IMR-90 (cell line): ENCODE measurements at regions not wholly inside any gene's neighbourhood (a gene's known extent, or its start where the extent isn't known, plus 50 kb on each side); places are given as distances from the start of the nearest gene placed in this dataset.
"Not testable (repeated sequence)": the region's sequence is repeated elsewhere in the genome, so short reads cannot be mapped to it uniquely, and the experiment has no call there.

ENCODE experiments used
- ATAC-seq: fragments of 200-7000 bp; cut with Tn5 transposase; 2 replicates; pipeline ENCODE4 v1.9.1; 2020; ENCODE audit warnings: low read depth, mild to moderate bottlenecking, moderate library complexity
- BruUV-seq: library from RNA; stranded (reverse); fragments of 400-500 nt; replicated peaks from 2 replicates; lab custom pipeline; 2021; lab: Mats Ljungman, UMichigan
- CTCF ChIA-PET: fragments of 300-600 bp; formaldehyde crosslinking; extraction: SDS; loops from one replicate; lab custom pipeline; 2021; ENCODE audit warnings: antibody characterized with exemption; lab: Yijun Ruan, JAX
- POLR2A ChIA-PET: fragments of 300-600 bp; sonication (Branson Sonifier 250); formaldehyde crosslinking; loops from one replicate; lab custom pipeline; 2022; ENCODE audit warnings: antibody characterized with exemption; ENCODE audit not compliant: unreplicated experiment; lab: Charles Lee
- DNase-seq: peaks from one replicate; pipeline ENCODE4 v3.0.0; 2013
- H2AFZ ChIP-seq: replicated peaks from 2 replicates; pipeline ENCODE3; 2013; ENCODE audit warnings: low read length, mild to moderate bottlenecking; ENCODE audit not compliant: poor library complexity
- H2AK5ac ChIP-seq: 2 replicates; pipeline ENCODE4 v1.6.1; 2013; ENCODE audit warnings: low read depth, low read length, inconsistent platforms
- H2AK9ac ChIP-seq: replicated peaks from 2 replicates; pipeline ENCODE3; 2013; ENCODE audit warnings: mild to moderate bottlenecking, low read depth, low read length, moderate library complexity; ENCODE audit not compliant: poor library complexity
- H2BK120ac ChIP-seq: 2 replicates; pipeline ENCODE4 v1.6.1; 2013; ENCODE audit warnings: low read depth, low read length, inconsistent platforms
- H2BK15ac ChIP-seq: 3 replicates; pipeline ENCODE4 v1.6.1; 2013; ENCODE audit warnings: low read depth, low read length, inconsistent platforms
- H2BK20ac ChIP-seq: 2 replicates; pipeline ENCODE4 v1.6.1; 2013; ENCODE audit warnings: low read depth, mild to moderate bottlenecking, inconsistent platforms, low read length, moderate library complexity
- H2BK5ac ChIP-seq: 2 replicates; pipeline ENCODE4 v1.6.1; 2013; ENCODE audit warnings: mild to moderate bottlenecking, low read depth, low read length, inconsistent platforms; ENCODE audit not compliant: poor library complexity, severe bottlenecking
- H3K14ac ChIP-seq: replicated peaks from 2 replicates; pipeline ENCODE4 v1.6.1; 2013; ENCODE audit warnings: low read depth, low read length, inconsistent platforms
- H3K18ac ChIP-seq: 2 replicates; pipeline ENCODE4 v1.6.1; 2013; ENCODE audit warnings: low read depth, low read length, control low read depth
- H3K23ac ChIP-seq: 2 replicates; pipeline ENCODE4 v1.6.1; 2013; ENCODE audit warnings: low read depth, low read length, inconsistent platforms
- H3K27ac ChIP-seq: 2 replicates; pipeline ENCODE4 v1.5.1; 2013; ENCODE audit warnings: mild to moderate bottlenecking, control low read depth, low read length; ENCODE audit not compliant: insufficient read depth
- H3K27me3 ChIP-seq: 2 replicates; pipeline ENCODE4 v1.6.1; 2013; ENCODE audit warnings: low read length; ENCODE audit not compliant: control insufficient read depth, insufficient read depth
- H3K36me3 ChIP-seq: 2 replicates; pipeline ENCODE4 v1.6.1; 2013; ENCODE audit warnings: low read length, mixed read lengths; ENCODE audit not compliant: control insufficient read depth, insufficient read depth
- H3K4ac ChIP-seq: 2 replicates; pipeline ENCODE4 v1.6.1; 2013; ENCODE audit warnings: low read depth, low read length, inconsistent platforms
- H3K4me1 ChIP-seq: 2 replicates; pipeline ENCODE4 v1.6.1; 2013; ENCODE audit warnings: low read length, mixed read lengths; ENCODE audit not compliant: control insufficient read depth, insufficient read depth
- H3K4me2 ChIP-seq: 2 replicates; pipeline ENCODE4 v1.6.1; 2013; ENCODE audit warnings: low read depth, mild to moderate bottlenecking, control low read depth, low read length, moderate library complexity
- H3K4me3 ChIP-seq: 2 replicates; pipeline ENCODE4 v1.5.1; 2013; ENCODE audit warnings: low read depth, mild to moderate bottlenecking, control low read depth, low read length, moderate library complexity; ENCODE audit not compliant: insufficient read depth
- H3K56ac ChIP-seq: 2 replicates; pipeline ENCODE4 v1.6.1; 2013; ENCODE audit warnings: low read length, inconsistent platforms; ENCODE audit not compliant: insufficient read depth; ENCODE audit errors: extremely low read depth
- H3K79me1 ChIP-seq, 2 experiments: 2 replicates each; pipeline ENCODE4 v1.6.1; 2013; ENCODE audit warnings: low read length in 2 of 2, inconsistent platforms in 1 of 2, low read depth in 1 of 2
- H3K9ac ChIP-seq: 2 replicates; pipeline ENCODE4 v1.6.1; 2013; ENCODE audit warnings: low read depth, low read length, control low read depth
- H3K9me1 ChIP-seq: 2 replicates; pipeline ENCODE4 v1.6.1; 2013; ENCODE audit warnings: low read length, inconsistent platforms; ENCODE audit not compliant: insufficient read depth
- H3K9me3 ChIP-seq: 2 replicates; pipeline ENCODE4 v1.6.1; 2013; ENCODE audit warnings: low read length; ENCODE audit not compliant: control insufficient read depth, insufficient read depth
- H4K20me1 ChIP-seq: 2 replicates; pipeline ENCODE4 v1.6.1; 2013; ENCODE audit warnings: low read length, inconsistent platforms; ENCODE audit not compliant: insufficient read depth
- H4K5ac ChIP-seq: 2 replicates; pipeline ENCODE4 v1.6.1; 2013; ENCODE audit warnings: mild to moderate bottlenecking, low read depth, low read length, control low read depth
- H4K8ac ChIP-seq, 2 experiments: 2 replicates each; pipeline ENCODE4 v1.6.1; 2013; ENCODE audit warnings: low read depth in 2 of 2, low read length in 2 of 2, control low read depth in 1 of 2, inconsistent platforms in 1 of 2
- H4K91ac ChIP-seq: 2 replicates; pipeline ENCODE4 v1.6.1; 2013; ENCODE audit warnings: low read depth, low read length, inconsistent platforms; ENCODE audit not compliant: insufficient read depth
- WGBS, 2 experiments: methylation state at CpG; one replicate each; pipeline versions ENCODE4 v1.1.5 to v1.1.7; 2013; ENCODE audit warnings: missing lambda C conversion rate in 2 of 2; ENCODE audit not compliant: insufficient read length in 1 of 2; ENCODE audit errors: extremely low coverage in 2 of 2; 5-methylcytosine and 5-hydroxymethylcytosine counted together
- dilution Hi-C: fragments of 300-500 bp; cut with HindIII; formaldehyde crosslinking; loops from one replicate; pipeline ENCODE4 v1.14.3; 2018; ENCODE audit warnings: low sequenced_read_pairs; ENCODE audit not compliant: unreplicated experiment
- in situ Hi-C: fragments of 300-500 bp; cut with MboI; formaldehyde crosslinking; loops from 3 replicates; pipeline ENCODE4 v1.14.3; 2019; ENCODE audit warnings: low sequenced_read_pairs, inconsistent platforms, mixed read lengths
- intact Hi-C: fragments of 100-400 bp; cut with micrococcal nuclease; formaldehyde crosslinking; loops from 2 replicates; pipeline ENCODE4 v1.10.0; 2022

DNA sequence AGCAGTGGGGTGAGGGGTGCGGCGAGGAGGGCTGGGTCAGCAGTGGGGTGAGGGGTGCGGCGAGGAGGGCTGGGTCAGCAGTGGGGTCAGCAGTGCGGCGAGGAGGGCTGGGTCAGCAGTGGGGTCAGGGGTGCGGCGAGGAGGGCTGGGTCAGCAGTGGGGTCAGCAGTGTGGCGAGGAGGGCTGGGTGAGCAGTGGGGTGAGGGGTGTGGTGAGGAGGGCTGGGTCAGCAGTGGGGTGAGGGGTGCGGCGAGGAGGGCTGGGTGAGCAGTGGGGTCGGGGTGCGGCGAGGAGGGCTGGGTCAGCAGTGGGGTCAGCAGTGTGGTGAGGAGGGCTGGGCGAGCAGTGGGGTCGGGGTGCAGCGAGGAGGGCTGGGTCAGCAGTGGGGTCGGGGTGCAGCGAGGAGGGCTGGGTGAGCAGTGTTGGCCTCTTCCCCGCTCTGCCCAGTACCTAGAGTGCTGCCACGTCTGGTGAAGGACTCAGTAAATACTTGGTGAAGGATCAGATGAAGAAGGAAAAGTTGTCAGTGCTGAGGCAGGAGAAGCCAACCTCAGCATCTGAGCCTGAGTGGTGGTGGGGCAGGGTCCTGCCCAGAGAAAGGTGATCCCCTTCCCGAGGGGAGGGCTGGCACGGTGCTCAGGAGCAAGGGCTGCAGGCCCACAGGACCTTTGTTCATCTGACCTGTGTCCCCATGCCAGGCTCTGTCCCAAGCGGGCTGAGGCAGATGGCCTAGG, 93.9 kb downstream of the METRNL start:
- peaks cover 37% of the 10 kb centered on the region for H3K27me3 ChIP-seq
- H2AFZ ChIP-seq, H3K79me1 ChIP-seq, H2AK9ac ChIP-seq, H3K9me1 ChIP-seq, CTCF ChIA-PET, ATAC-seq, H3K9ac ChIP-seq, H2BK120ac ChIP-seq, dilution Hi-C loops, H2BK5ac ChIP-seq, H3K4ac ChIP-seq, H3K56ac ChIP-seq, H4K20me1 ChIP-seq, H3K36me3 ChIP-seq, H4K5ac ChIP-seq, H2BK15ac ChIP-seq, H4K91ac ChIP-seq, H4K8ac ChIP-seq, H3K14ac ChIP-seq, H3K4me1 ChIP-seq, H2AK5ac ChIP-seq, H3K4me3 ChIP-seq, H3K27ac ChIP-seq, H2BK20ac ChIP-seq, BruUV-seq, H3K4me2 ChIP-seq, H3K18ac ChIP-seq, DNase-seq, H3K23ac ChIP-seq, POLR2A ChIA-PET, intact Hi-C loops, H3K9me3 ChIP-seq, in situ Hi-C loops: not testable (repeated sequence)
- WGBS, 2 experiments = 90% methylated on average over 10 of the region's 24 CpGs; no CpG with 5 or more reads in 1 of the 2 experiments
